Activated T-helper 9 cell treated with anti-CD3 and anti-CD28 coated beads, Interleukin-2, amount 50 U/mL, for 16 hours (primary cell): ENCODE measurements at regions not wholly inside any gene's neighbourhood (a gene's known extent, or its start where the extent isn't known, plus 50 kb on each side); places are given as distances from the start of the nearest gene placed in this dataset.
A peak's percentile ranks its signal among the peaks of the same experiment; 100 is the strongest.
"Not testable (repeated sequence)": the region's sequence is repeated elsewhere in the genome, so short reads cannot be mapped to it uniquely, and the experiment has no call there.

Experiments used
- DNase-seq: peaks from one replicate; pipeline ENCODE4 v3.0.0-alpha.2; 2020; ENCODE audit warnings: low read depth

- DNase-seq = no peak
Observed at GRCh38 chr2:126952216-126952615, 53.5 kb downstream of the TEX51 start.

- no peak for DNase-seq
Observed at GRCh38 chr2:126953483-126953882, 54.8 kb downstream of the TEX51 start.

GRCh38 chr2:126954831-126955230 lies 56.1 kb downstream of the TEX51 start:
- DNase-seq = no peak

GRCh38 chr2:126956773-126957172 lies 58.1 kb downstream of the TEX51 start:
- DNase-seq = not testable (repeated sequence)

- no peak for DNase-seq
Observed at GRCh38 chr2:126963390-126963789, 64.7 kb downstream of the TEX51 start.

GRCh38 chr2:126966601-126967000 lies 67.9 kb downstream of the TEX51 start:
- DNase-seq = no peak

- no peak for DNase-seq
Observed at GRCh38 chr2:126970583-126970982, 71.9 kb downstream of the TEX51 start.

- DNase-seq = no peak
Observed at GRCh38 chr2:126971162-126971480, 72.4 kb downstream of the TEX51 start.

- peak; percentile 40 for DNase-seq
Observed at GRCh38 chr2:126971481-126972278, 73.0 kb downstream of the TEX51 start.

GRCh38 chr2:126972279-126972626 lies 73.6 kb downstream of the TEX51 start:
- no peak for DNase-seq

- DNase-seq = no peak
Observed at GRCh38 chr2:126973745-126974144, 75.1 kb downstream of the TEX51 start.

GRCh38 chr2:126975671-126976655 lies 77.3 kb downstream of the TEX51 start:
- no peak for DNase-seq

GRCh38 chr2:126976721-126977328 lies 78.1 kb downstream of the TEX51 start:
- DNase-seq = no peak

GRCh38 chr2:126978333-126978732 lies 79.6 kb downstream of the TEX51 start:
- DNase-seq = no peak

- no peak for DNase-seq
Observed at GRCh38 chr2:126979039-126980003, 80.6 kb downstream of the TEX51 start.

- DNase-seq = no peak
Observed at GRCh38 chr2:126981476-126981875, 82.8 kb downstream of the TEX51 start.

GRCh38 chr2:126982935-126983334 lies 84.2 kb downstream of the TEX51 start:
- DNase-seq = no peak

GRCh38 chr2:126986631-126987187 lies 88.0 kb downstream of the TEX51 start:
- DNase-seq = no peak

GRCh38 chr2:126988482-126988881 lies 89.8 kb downstream of the TEX51 start:
- no peak for DNase-seq

GRCh38 chr2:126989064-126989463 lies 90.4 kb downstream of the TEX51 start:
- DNase-seq = not testable (repeated sequence)

GRCh38 chr2:126990200-126990599 lies 91.5 kb downstream of the TEX51 start:
- DNase-seq = no peak
